ENCODE measurements at regions not wholly inside any gene's neighbourhood (a gene's known extent, or its start where the extent isn't known, plus 50 kb on each side); places are given as distances from the start of the nearest gene placed in this dataset.

DNA sequence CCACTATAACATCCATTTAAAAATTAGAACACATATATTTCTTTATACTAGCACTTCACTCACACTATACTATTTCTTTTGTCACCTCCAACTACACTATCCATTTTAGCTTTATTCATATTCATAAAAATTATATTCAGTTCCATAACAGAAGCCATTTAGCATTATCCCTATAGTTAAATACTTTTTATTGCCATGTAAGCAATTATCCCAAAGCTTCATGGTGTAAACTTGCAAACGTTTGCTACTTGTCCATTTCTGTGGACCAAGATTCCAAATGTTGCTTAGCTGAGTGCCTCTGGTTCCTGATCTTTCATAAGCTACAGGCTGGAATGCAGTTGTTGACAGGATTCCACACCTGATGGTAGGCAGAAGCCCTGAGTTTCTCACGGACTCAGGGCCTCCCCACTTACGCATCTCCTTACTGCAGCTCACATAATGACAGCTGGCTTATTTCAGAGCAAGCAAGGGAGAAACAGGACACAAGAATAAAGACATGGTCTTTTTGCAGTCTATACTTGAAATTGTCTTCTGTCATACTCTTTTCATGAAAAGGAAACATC lies 1584.8 kb downstream of the SLITRK5 start:
- TF ChIP-seq CTCF (conservative IDR thresholded peaks at IDR 0.05; ENCODE audit: low read depth, low read length) (no peak), EZH2 (IDR thresholded peaks at IDR 0.05; ENCODE audit: low read length, unreplicated experiment) (no peak)
